ENCODE measurements at regions not wholly inside any gene's neighbourhood (a gene's known extent, or its start where the extent isn't known, plus 50 kb on each side); places are given as distances from the start of the nearest gene placed in this dataset.

DNA sequence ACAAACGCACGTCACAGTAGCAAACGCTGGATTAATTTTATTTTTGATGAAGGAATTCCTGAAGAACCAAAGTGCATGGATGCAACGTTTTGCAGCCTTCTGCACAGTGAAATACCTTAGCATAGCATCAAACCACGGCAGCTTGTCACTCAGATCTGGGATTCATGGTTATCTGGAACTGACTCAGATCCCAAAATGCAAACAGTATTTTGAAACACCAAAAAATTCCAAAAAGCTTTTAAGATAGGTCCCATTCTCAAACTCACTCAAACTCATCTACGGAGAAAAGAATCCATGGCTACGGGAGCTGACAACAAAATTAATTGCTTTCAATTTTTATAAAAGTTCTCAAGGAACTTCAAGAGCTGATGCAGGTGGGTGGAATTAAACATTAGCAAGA is 116.2 kb upstream of the SALL4 start:
- Histone ChIP-seq H3K4me1 (ENCODE audit: control insufficient read depth in 1 of 2, insufficient read depth in 2 of 2, low read length in 2 of 2) (no peaks in the 10 kb centered on the region), H3K27me3 (ENCODE audit: control insufficient read depth in 2 of 2, insufficient read depth in 2 of 2, low read length in 2 of 2) (no peaks in the 10 kb centered on the region), H4K20me1 (ENCODE audit: insufficient read depth, low read length) (no peaks in the 10 kb centered on the region), H3K9ac (ENCODE audit: insufficient read depth, low read length, poor library complexity, severe bottlenecking) (no peak overlapping the region), H2AFZ (ENCODE audit: insufficient read depth, low read depth, low read length, poor library complexity, severe bottlenecking) (no peak overlapping the region), H3K79me2 (ENCODE audit: insufficient read depth, low read length) (no peaks in the 10 kb centered on the region), H3K9me3 (replicated peaks in 1 of 2; ENCODE audit: control insufficient read depth in 1 of 2, insufficient read depth in 1 of 2, low read length in 2 of 2) (no peaks in the 10 kb centered on the region), H3K4me2 (replicated peaks; ENCODE audit: extremely low read depth, low read length, poor library complexity, severe bottlenecking) (no peak overlapping the region), H3K36me3 (replicated peaks in 1 of 2; ENCODE audit: control insufficient read depth in 1 of 2, insufficient read depth in 2 of 2, low read length in 2 of 2) (no peaks in the 10 kb centered on the region), H3K27ac (ENCODE audit: low read depth in 1 of 2, low read length in 2 of 2) (no peak overlapping the region), H3K4me3 (replicated peaks in 1 of 3; ENCODE audit: low read depth in 2 of 3, low read length in 3 of 3) (no peak overlapping the region)
- WGBS (ENCODE audit: insufficient coverage), result 80% methylated on average over 2 of the region's 7 CpGs
- TF ChIP-seq, protein P1, sequence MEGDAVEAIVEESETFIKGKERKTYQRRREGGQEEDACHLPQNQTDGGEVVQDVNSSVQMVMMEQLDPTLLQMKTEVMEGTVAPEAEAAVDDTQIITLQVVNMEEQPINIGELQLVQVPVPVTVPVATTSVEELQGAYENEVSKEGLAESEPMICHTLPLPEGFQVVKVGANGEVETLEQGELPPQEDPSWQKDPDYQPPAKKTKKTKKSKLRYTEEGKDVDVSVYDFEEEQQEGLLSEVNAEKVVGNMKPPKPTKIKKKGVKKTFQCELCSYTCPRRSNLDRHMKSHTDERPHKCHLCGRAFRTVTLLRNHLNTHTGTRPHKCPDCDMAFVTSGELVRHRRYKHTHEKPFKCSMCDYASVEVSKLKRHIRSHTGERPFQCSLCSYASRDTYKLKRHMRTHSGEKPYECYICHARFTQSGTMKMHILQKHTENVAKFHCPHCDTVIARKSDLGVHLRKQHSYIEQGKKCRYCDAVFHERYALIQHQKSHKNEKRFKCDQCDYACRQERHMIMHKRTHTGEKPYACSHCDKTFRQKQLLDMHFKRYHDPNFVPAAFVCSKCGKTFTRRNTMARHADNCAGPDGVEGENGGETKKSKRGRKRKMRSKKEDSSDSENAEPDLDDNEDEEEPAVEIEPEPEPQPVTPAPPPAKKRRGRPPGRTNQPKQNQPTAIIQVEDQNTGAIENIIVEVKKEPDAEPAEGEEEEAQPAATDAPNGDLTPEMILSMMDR (IDR thresholded peaks at IDR 0.05), result no peak
- no peak for DNase-seq
- Mint-ChIP-seq H3K36me3 (no peaks in the 10 kb centered on the region), H3K27me3 (ENCODE audit: low read depth in 3 of 3) (no peaks in the 10 kb centered on the region), H3K4me1 (no peaks in the 10 kb centered on the region), H3K9me3 (no peaks in the 10 kb centered on the region), H3K27ac (no peak overlapping the region), H3K4me3 (no peak overlapping the region)
- intact Hi-C loops (cut with micrococcal nuclease), result no loop called here

DNA sequence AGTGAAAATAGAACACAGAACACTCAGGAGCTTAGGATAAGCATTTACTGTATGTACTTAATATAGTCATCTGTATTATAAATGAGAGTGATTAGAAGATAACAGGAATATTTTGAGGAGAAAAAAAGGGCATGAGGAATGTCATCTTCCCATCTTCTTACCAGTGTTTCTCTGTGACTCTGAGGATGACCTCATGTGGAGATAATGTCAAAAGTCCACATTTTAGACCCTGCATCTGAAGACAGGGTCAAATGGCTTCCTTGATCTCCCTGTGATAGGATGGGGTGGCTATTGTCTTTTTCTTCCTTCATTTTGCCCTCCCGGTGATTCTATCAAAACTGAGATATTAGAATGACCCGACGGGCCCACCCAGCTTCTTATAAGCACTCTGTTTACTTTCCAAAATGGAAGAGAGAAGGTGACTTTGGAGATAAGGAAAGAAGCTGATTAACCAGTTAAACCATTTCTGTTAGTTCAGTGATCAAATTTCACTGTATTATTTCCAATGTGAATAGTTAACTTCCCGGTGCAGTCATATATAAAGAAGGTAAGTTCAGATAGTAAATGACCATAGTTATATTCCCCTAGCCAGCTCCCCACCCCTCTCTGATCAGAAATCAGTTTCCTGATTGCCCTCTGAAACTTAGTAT is 115.7 kb upstream of the SALL4 start:
- H3K27ac ChIP-seq (ENCODE audit: low read depth in 1 of 2, low read length in 2 of 2), result no peak overlapping the region
- Mint-ChIP-seq H3K4me1 (no peaks in the 10 kb centered on the region), H3K9me3 (no peaks in the 10 kb centered on the region), H3K27ac (no peak overlapping the region), H3K36me3 (no peaks in the 10 kb centered on the region), H3K4me3 (no peak overlapping the region), H3K27me3 (ENCODE audit: low read depth in 3 of 3) (no peaks in the 10 kb centered on the region)
- no peak overlapping the region for H2AFZ ChIP-seq (ENCODE audit: insufficient read depth, low read depth, low read length, poor library complexity, severe bottlenecking)
- no peaks in the 10 kb centered on the region for H3K36me3 ChIP-seq (replicated peaks in 1 of 2; ENCODE audit: control insufficient read depth in 1 of 2, insufficient read depth in 2 of 2, low read length in 2 of 2)
- no peaks in the 10 kb centered on the region for H3K79me2 ChIP-seq (ENCODE audit: insufficient read depth, low read length)
- no peak for DNase-seq
- intact Hi-C loops (cut with micrococcal nuclease), result no loop called here
- no peak overlapping the region for H3K4me3 ChIP-seq (replicated peaks in 1 of 3; ENCODE audit: low read depth in 2 of 3, low read length in 3 of 3)
- H3K4me1 ChIP-seq (ENCODE audit: control insufficient read depth in 1 of 2, insufficient read depth in 2 of 2, low read length in 2 of 2), result no peaks in the 10 kb centered on the region
- no peak overlapping the region for H3K9ac ChIP-seq (ENCODE audit: insufficient read depth, low read length, poor library complexity, severe bottlenecking)
- TF ChIP-seq, protein P1 (IDR thresholded peaks at IDR 0.05), result no peak
- no peaks in the 10 kb centered on the region for H3K9me3 ChIP-seq (replicated peaks in 1 of 2; ENCODE audit: control insufficient read depth in 1 of 2, insufficient read depth in 1 of 2, low read length in 2 of 2)
- no peak overlapping the region for H3K4me2 ChIP-seq (replicated peaks; ENCODE audit: extremely low read depth, low read length, poor library complexity, severe bottlenecking)
- H3K27me3 ChIP-seq (ENCODE audit: control insufficient read depth in 2 of 2, insufficient read depth in 2 of 2, low read length in 2 of 2), result no peaks in the 10 kb centered on the region
- no CpG with 5 or more reads among the region's 4 CpGs for WGBS (ENCODE audit: insufficient coverage)
- no peaks in the 10 kb centered on the region for H4K20me1 ChIP-seq (ENCODE audit: insufficient read depth, low read length)
